GM12873 (cell line): ENCODE measurements at regions not wholly inside any gene's neighbourhood (a gene's known extent, or its start where the extent isn't known, plus 50 kb on each side); places are given as distances from the start of the nearest gene placed in this dataset.

Experiments used
- CTCF ChIP-seq: IDR thresholded peaks from 2 replicates; pipeline ENCODE4 v1.5.1; 2012; ENCODE audit warnings: low read depth, mild to moderate bottlenecking, moderate library complexity, low read length, control low read depth; ENCODE audit not compliant: insufficient read depth; ENCODE audit errors: missing control alignments

GRCh38 chr4:134122903-134123302 lies 78.7 kb downstream of the PABPC4L start:
- no peak for TF ChIP-seq CTCF

- TF ChIP-seq CTCF = no peak
Observed at GRCh38 chr4:134117392-134118183, 84.0 kb downstream of the PABPC4L start.

GRCh38 chr4:134089885-134090284 lies 111.7 kb downstream of the PABPC4L start:
- no peak for TF ChIP-seq CTCF

- TF ChIP-seq CTCF = no peak
Observed at GRCh38 chr4:134085496-134085895, 116.1 kb downstream of the PABPC4L start.

GRCh38 chr4:134078230-134078914 lies 123.2 kb downstream of the PABPC4L start:
- TF ChIP-seq CTCF = no peak

- no peak for TF ChIP-seq CTCF
Observed at GRCh38 chr4:134073711-134074110, 127.9 kb downstream of the PABPC4L start.

- TF ChIP-seq CTCF = no peak
Observed at GRCh38 chr4:134072137-134072536, 129.5 kb downstream of the PABPC4L start.
